Tibial artery (tissue), 4 donors: ENCODE measurements at regions not wholly inside any gene's neighbourhood (a gene's known extent, or its start where the extent isn't known, plus 50 kb on each side); places are given as distances from the start of the nearest gene placed in this dataset.

Experiments used
- DNase-seq, 2 donors: peaks; one replicate each; pipeline ENCODE4 v3.0.0-alpha.2; 2019
- H3K27ac ChIP-seq, 2 donors: fragments of 200-600 bp; sonication (generic) in 1 of 2; 1 replicate in 1 of 2; 2 replicates in 1 of 2; pipeline ENCODE4 v1.5.1; 2018 to 2019; ENCODE audit warnings: mild to moderate bottlenecking in 1 of 2
- H3K27me3 ChIP-seq, 2 donors: fragments of 200-600 bp; sonication (generic) in 1 of 2; one replicate each; pipeline versions ENCODE4 v1.5.1 to v1.6.0; 2016 to 2019
- H3K36me3 ChIP-seq, 3 donors: fragments of 200-600 bp; sonication (generic) in 2 of 3; one replicate each; pipeline ENCODE4 v1.5.1; 2016 to 2019; ENCODE audit warnings: mild to moderate bottlenecking in 2 of 3
- H3K4me1 ChIP-seq, 4 donors: fragments of 200-600 bp; sonication (generic) in 2 of 4; 1 replicate in 3 of 4; 2 replicates in 1 of 4; pipeline ENCODE4 v1.5.1; 2016 to 2019
- H3K4me3 ChIP-seq, 2 donors: fragments of 200-600 bp; sonication (generic) in 1 of 2; 1 replicate in 1 of 2; 2 replicates in 1 of 2; pipeline ENCODE4 v1.5.1; 2018 to 2019; ENCODE audit warnings: mild to moderate bottlenecking in 2 of 2
- H3K9me3 ChIP-seq, 3 donors: fragments of 200-600 bp; sonication (generic) in 1 of 3; one replicate each; pipeline ENCODE4 v1.5.1; 2016 to 2019
- CTCF ChIP-seq, 2 experiments: fragments of 200-600 bp in 1 of 2; fragments of 450-650 bp in 1 of 2; IDR thresholded peaks; one replicate each; pipeline ENCODE4 v1.5.1; 2017 to 2019; ENCODE audit warnings: antibody characterized with exemption in 2 of 2, mild to moderate bottlenecking in 1 of 2, moderate library complexity in 1 of 2
- intact Hi-C: fragments of 100-400 bp; cut with DNase I; formaldehyde crosslinking; loops from one replicate; pipeline ENCODE4 v1.15.0; 2023; ENCODE audit warnings: low total_unique reads

GRCh38 chr22:25390297-25391240 lies 171.1 kb downstream of the CRYBB2 start:
- Histone ChIP-seq H3K27ac (no peak overlapping the region), H3K9me3 (no peaks in the 10 kb centered on the region), H3K27me3 (no peaks in the 10 kb centered on the region), H3K36me3 (no peaks in the 10 kb centered on the region), H3K4me1 (peaks cover 0 to 16% (median 2%) of the 10 kb centered on the region in 4 donors), H3K4me3 (no peak overlapping the region)
- TF ChIP-seq CTCF (IDR thresholded peaks at IDR 0.05): no peak
- intact Hi-C loops: no loop called here
- no peak for DNase-seq

- Histone ChIP-seq H3K4me1 (peaks cover 0 to 16% (median 2%) of the 10 kb centered on the region in 4 donors), H3K9me3 (no peaks in the 10 kb centered on the region), H3K27ac (no peak overlapping the region), H3K27me3 (no peaks in the 10 kb centered on the region), H3K4me3 (no peak overlapping the region), H3K36me3 (no peaks in the 10 kb centered on the region)
- intact Hi-C loops: no loop called here
- DNase-seq: no peak
- TF ChIP-seq CTCF (IDR thresholded peaks at IDR 0.05): no peak
Measured at GRCh38 chr22:25392584-25392983, 171.9 kb upstream of the GRK3 start.

- H3K27ac ChIP-seq: no peak overlapping the region
- no peak for DNase-seq
- H3K9me3 ChIP-seq: no peaks in the 10 kb centered on the region
- H3K36me3 ChIP-seq: no peaks in the 10 kb centered on the region
- no peak overlapping the region for H3K4me3 ChIP-seq
- intact Hi-C loops: no loop called here
- TF ChIP-seq CTCF (IDR thresholded peaks at IDR 0.05): no peak
- peaks cover 0 to 16% (median 2%) of the 10 kb centered on the region in 4 donors for H3K4me1 ChIP-seq
- no peaks in the 10 kb centered on the region for H3K27me3 ChIP-seq
Measured at GRCh38 chr22:25393121-25393805, 171.2 kb upstream of the GRK3 start.

DNA sequence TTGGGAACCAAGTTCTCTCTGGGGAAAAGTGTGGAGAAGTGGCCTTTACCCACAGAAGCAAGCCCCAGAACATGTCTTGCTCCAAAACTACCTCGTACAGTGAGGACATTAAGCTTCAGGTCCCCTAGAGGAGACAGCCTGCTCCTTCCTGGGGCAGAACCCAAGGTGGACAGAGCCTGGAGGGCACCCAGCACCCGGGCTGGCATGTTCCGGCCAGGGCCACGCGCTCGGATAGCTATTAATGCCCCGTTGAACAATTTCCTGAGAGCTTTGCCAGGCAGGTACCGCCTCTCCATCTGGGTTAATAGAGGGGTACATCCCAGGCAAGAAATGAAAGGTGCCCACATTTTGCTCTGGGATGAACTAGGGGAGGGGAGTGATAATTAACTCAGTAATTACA lies 169.0 kb upstream of the GRK3 start:
- DNase-seq: no peak
- H3K9me3 ChIP-seq: no peaks in the 10 kb centered on the region
- H3K27ac ChIP-seq: no peak overlapping the region
- intact Hi-C loops: no loop called here
- no peaks in the 10 kb centered on the region for H3K27me3 ChIP-seq
- no peak overlapping the region for H3K4me3 ChIP-seq
- no peak for TF ChIP-seq CTCF (IDR thresholded peaks at IDR 0.05)
- no peaks in the 10 kb centered on the region for H3K36me3 ChIP-seq
- H3K4me1 ChIP-seq: peaks cover 0 to 10% (median 2%) of the 10 kb centered on the region in 4 donors

DNA sequence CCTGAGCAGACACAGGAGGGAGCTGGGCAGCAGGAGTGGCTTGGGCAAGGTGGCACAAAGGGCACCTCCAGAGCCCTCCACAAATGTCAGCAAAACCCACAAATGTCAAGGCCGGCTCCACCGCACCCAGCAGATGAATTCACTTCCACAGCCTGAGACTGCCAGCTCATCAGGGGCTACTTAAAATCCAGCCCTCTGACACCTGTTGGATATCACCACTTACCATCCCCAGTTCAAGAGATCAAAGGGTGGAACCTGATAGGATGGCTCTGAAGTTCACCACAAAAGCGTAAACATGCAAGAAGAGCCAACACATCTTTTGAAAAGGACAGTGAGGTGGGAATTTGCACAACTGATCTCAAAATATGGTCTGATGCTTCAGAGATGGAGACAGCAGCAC lies 168.6 kb upstream of the GRK3 start:
- H3K27ac ChIP-seq: no peak overlapping the region
- H3K36me3 ChIP-seq: no peaks in the 10 kb centered on the region
- no peaks in the 10 kb centered on the region for H3K9me3 ChIP-seq
- TF ChIP-seq CTCF (IDR thresholded peaks at IDR 0.05): no peak
- H3K4me3 ChIP-seq: no peak overlapping the region
- H3K27me3 ChIP-seq: no peaks in the 10 kb centered on the region
- intact Hi-C loops: no loop called here
- no peak for DNase-seq
- peaks cover 0 to 12% (median 6%) of the 10 kb centered on the region in 4 donors for H3K4me1 ChIP-seq
